Left kidney (tissue), 1 donor: ENCODE measurements at regions not wholly inside any gene's neighbourhood (a gene's known extent, or its start where the extent isn't known, plus 50 kb on each side); places are given as distances from the start of the nearest gene placed in this dataset.

ENCODE experiments used
- DNase-seq: peaks from one replicate; pipeline ENCODE4 v3.0.0-alpha.2; 2013

DNA sequence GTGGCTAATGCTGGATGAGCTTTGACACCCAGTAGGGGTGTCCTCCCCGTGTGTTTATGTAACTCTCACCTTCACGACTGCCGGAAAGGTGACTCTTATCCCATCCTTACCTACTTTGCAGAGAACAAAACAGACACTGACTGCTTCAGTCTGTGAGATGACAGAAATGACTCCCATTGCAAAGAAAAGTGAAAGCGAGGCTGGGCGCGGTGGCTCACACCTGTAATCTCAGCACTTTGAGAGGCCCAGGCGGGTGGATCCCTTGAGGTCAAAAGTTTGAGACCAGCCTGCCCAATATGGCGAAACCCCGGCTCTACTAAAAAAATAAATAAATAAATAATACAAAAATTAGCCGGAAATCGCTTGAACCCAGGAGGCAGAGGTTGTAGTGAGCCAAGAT is 106.4 kb upstream of the ANO1 start:
- no peak for DNase-seq

DNA sequence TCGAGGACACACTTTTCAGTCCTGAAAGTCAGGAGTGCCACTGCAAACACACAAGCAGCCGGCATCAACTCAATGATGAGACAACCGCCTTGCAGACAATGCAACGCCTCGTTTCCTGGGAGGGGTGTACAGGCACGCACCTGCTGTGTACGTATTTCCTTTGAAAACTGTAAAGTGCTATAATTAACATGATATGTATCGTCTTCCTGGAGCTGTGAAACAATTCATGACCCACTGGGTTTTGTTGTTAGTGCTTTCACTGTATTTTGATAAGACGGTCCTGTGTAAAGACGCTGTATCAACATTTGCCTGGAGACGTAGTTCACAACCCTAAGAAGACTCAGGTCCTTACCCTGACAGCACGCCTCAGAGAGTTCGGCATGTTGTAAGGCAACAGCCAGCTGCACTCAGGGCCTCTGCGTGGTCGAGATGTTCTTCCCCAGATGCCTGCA is 105.7 kb upstream of the ANO1 start:
- DNase-seq: no peak

DNA sequence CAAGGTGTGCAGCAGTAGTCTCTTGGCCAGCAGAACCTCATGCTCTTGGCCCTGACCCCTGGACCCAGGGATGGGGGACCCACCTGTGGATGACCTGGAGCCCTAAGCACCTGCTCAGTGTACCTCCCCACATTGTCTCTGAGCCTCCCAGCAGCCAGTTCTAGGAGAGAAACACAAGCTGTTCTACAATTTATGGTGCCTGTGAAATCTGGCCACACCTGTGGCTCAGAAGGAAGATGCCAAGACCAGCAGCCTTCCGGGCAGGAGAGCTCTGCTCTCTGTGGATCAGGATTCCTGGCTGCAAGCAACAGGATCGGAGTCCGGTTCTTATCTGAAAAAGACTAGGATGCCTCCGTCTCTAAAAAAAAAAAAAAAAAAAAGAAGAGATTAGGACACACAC is 103.6 kb upstream of the ANO1 start:
- no peak for DNase-seq

DNA sequence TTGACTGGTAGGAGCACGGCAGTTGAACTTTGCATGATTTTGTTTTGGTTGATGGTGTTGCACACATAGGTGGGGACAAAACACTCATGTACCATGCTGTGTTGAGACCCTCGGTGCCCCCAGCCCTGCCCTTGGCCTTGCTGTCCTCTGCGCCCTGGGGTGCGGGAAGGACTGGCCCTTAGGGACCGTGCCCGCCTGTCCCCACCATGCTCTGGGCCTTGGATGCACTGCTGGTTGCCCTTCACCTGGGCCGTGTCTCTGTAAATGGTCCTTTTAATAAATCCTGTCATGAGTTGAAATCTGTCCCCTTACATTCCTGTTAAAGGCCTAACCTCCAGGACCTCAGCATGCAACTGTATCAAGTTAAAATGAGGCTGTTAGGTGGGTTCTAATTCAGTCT is 102.3 kb upstream of the ANO1 start:
- DNase-seq: no peak

DNA sequence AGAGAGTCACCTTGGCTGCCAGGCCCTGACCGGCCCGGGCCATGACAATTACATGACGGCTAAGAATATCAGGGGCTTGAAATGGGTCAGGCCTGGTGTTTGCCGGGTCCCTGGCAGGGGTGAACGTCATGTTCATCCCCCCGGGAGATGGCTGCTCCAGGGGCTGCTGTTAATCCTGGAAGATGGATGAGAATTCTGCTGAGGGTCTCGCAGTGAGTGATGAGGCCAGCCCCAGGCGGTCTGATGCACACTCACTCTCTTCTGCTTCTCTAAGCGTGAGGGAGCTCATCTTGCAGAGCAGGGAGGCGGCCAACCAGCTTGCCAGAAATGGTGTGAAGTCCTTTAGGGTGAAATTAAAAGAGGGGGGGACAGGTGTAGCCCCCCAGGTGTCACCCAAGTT is 101.3 kb upstream of the ANO1 start:
- DNase-seq: no peak

DNA sequence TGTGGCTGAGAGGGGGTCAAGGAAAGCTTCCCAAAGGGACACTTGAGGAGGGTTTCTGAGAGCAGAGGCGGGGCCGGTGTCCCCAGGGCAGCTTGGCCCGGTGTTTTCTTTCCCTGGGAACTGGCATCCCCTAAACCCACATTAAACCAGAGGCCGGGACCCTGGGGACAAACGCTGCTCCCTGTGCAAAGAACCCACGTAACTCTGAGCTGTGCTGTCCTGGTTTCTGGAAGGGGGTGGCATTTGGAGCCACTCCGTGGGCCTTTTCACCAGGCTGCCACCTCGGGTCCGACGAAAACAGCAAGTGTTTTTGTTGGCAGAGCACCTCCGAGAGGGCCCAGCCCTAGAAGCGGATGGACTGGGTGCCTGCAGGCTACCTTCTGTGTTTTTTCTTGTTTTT is 100.2 kb upstream of the ANO1 start:
- no peak for DNase-seq

DNA sequence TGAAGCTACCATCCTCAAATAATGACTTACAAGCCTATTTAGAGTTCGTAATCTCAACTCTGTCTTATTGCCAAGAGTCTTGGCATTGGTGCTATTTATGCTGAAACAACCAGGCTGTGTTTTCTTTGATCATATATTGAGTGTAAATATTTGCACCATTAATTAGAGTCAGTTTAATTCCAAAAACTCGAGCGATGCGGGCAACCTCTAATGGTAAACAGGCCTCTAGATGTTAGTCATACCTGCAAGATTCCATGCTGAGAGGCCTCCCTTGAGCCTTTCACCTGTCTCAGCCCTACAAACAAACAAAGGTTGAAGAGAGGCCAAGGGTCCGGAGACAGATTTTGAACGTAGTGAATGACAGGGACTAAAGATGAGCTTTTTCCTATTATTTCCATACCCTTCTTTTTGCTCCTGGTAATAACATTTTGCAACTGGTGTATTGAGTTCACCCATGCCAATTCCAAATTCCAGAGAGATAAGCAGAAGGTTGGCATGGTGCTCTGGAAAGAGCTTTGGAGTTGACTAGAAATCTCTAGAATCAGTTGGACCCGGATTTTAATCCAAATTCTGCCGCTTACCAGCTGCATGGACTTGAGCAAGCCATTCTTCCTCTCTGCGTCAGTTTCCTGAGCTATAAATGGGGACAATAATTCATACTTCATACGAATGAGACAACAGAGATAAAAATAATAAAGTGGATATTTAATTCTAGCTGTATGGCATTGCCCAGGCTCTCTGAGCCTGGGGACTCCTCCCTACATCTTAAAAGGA is 99.1 kb upstream of the ANO1 start:
- DNase-seq: no peak

DNA sequence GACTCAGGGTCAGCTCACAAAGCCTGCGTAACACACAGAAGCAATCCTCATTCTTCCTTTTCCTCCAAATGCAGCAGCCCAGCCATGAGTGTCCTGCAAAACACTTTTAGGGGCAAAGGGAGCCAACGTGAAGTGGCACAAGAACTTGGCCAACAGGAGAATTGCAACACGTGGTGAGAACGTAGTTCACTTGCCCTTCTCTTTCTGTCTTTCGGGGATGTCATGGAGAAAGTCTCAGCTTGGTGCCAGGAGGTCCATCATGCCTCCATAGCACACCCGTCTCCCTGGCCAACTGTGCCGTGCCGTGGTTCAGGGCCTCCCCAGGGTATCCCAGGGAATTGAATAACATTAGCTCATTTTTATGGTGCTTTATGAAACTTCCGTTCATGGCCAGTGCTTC is 98.5 kb upstream of the ANO1 start:
- DNase-seq: no peak

GRCh38 chr11:69981119-69981784 is 96.9 kb upstream of the ANO1 start:
- no peak for DNase-seq

DNA sequence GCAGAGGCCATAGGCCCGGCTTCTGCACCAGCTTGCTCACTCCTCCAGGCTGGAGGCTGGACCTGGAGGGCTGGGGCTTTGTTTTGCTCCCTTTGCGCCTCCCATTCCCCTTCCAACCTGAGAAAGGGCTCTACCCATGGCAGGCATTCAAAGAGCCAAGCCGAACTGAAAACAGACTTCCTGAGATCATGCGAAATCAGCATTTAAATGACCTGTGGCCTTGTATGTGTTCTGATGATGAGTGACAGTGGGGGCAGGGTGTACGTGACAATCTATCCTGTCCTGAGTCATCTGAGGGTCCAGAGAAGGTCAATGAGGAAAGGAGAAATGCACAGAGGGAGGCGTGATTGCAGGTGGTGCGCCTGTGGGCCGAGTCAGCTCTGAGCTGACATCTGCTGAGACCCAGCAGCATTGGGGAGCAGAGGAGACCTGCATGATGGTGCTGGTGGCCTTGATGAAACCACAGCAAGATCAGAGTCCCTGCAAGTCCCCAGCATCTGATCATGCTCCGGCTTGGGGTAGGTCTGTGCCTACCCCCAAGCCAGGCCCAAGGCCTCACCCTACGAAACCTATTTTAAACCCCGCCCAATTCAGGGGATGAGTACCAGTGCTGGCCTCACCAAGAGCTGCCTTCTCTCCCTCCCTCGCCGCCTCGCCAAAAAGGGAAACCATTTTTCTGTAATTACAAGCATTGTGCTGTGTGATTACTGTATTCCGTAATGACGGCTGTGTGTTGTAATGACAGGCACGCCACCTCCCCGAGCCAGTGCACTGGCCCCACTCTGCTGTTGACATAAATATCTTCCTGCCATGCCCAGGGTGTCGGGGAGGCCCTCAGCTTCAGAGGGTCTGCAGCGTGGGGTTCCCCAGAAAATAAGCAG is 95.2 kb upstream of the ANO1 start:
- no peak for DNase-seq

DNA sequence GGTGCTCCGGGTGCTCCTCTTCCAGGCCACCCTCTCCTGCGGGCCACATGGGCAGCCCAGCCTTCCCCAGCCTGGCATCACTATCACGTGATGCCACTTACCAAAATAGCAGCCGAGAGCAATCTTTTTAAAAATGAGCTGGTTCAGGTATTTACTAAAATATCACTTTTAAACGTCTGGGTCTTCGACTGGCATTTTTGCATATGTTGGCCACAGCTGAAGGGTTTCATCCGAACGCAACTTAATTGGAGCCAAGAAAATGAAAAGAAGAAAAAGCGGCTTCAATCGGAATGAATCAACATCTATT is 94.6 kb upstream of the ANO1 start:
- no peak for DNase-seq

DNA sequence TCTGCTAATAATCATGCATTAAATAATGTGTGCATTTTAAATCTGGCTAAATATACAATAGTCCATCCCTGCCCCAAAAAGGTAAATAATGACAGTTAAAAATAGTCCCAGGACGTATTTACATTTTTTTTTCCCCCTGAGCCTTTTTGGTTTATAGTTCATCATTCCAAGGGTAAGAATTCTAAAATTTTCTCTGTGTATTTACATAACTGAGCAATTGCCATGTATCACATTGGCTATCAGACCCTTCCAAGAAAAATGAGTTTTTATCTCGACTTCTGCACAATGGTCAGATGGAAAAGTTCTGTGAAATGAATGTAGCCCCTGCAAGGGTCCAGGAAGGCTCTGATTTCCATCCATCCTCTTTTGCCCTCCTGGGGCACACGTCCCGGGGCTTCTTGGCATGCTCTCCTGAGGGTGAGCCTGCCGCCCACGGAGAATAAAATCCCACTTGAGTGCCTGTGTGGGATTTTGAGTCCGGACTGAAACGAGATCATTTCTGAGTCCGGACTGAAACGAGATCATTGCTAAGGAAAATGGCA is 94.1 kb upstream of the ANO1 start:
- no peak for DNase-seq

- peak; percentile 44 for DNase-seq
Measured at GRCh38 chr11:69984457-69985261, 93.5 kb upstream of the ANO1 start.

GRCh38 chr11:69985331-69985640 is 92.8 kb upstream of the ANO1 start:
- DNase-seq: no peak

DNA sequence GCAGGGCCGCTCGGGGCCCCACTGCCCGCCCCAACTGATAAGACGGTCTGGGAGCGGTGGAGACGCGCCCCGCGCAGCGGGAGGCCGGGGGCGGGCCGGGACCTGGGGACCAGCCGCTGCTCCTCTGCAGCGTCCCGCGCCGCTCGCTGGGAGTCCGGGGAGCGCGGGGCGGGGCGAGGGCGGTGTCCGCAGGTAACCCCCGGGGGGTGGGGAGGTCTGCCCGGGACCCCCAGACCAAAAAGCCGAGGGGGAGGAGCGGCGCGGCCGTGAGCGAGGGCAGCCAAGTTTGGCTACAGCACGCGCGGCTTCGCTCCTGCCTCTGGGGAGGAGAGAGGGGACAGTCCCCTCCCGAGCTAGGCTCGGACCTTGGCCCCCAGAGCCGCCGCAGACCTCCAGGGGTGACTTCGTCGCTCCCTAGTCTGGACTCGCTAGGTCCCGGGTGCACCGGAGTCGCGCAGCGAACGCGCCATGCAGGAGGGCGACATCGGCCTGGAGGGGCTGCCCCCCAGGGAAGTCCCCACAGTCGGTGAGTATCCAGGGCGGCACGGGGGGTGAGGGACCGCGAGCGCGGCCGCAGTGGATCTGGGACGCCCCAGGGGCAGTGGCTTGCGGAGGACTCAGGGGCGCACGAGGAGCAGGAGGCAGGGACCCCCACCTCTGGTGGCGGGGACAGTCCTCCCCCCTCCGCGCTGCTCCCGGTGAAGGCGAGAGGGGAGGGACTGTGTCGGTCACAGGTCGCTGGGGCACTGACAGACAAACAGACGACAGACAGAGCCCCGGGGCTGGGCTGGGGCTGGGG is 92.3 kb upstream of the ANO1 start:
- no peak for DNase-seq

DNA sequence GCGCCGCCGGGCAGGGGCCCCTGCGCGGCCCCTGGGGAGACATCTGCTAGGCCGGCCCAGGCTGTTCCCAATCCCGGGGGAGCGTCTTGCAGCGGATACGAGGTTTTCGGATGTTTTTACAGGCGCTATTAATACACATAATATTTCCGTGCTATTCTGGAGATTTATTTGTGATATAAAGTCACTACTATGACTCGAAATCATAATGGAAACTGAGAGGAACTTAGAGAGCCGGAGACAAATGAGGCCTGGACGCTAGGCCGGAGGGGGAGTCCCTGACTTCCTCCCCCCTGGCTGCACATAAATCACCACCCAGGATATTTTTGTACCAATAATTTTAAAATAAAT is 91.7 kb upstream of the ANO1 start:
- DNase-seq: no peak

- no peak for DNase-seq
Measured at GRCh38 chr11:69986830-69987229, 91.3 kb upstream of the ANO1 start.

GRCh38 chr11:69992026-69992425 is 86.1 kb upstream of the ANO1 start:
- DNase-seq: no peak

DNA sequence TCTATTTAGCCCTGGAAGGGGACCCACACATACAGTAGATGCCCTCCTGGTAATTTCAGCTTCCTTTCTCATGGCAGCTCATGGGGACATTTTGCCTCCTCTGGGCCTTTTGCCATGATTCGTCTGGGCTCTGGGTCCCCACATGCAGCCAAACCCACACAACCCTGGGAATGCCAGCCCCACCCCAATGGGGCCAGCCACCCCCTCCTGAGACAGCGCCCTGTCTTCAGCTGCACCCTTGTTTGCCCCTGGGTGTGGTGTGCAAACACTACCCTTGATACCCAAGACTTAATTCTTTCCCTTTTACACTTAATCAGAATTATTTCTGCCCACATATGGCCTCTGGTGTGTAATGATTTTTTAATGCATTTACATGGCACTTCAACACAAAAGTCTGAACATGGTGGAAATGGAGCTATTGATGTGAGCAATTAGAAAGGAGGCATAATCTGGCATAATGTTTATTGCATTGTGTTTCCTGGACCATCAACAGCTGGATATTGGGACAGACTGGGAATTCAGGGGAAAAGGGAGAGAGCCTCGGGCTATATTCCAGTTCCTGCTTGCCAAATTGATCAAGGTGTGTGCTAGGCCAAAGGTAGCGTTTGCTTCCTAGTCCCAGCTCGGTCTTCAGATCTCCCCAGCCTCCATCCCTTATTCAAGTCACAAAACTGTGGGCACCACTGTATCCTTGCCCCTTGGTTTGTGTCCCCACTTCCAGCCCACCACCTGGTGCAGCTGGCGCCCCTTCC is 85.0 kb upstream of the ANO1 start:
- no peak for DNase-seq

GRCh38 chr11:69994810-69995209 is 83.3 kb upstream of the ANO1 start:
- no peak for DNase-seq

- DNase-seq: no peak
Measured at GRCh38 chr11:69995697-69996096, 82.4 kb upstream of the ANO1 start.
